ELF-1 (cell line): ENCODE measurements at regions not wholly inside any gene's neighbourhood (a gene's known extent, or its start where the extent isn't known, plus 50 kb on each side); places are given as distances from the start of the nearest gene placed in this dataset.
"Not testable (repeated sequence)": the region's sequence is repeated elsewhere in the genome, so short reads cannot be mapped to it uniquely, and the experiment has no call there.

Source experiments
- DNase-seq: peaks from one replicate; pipeline ENCODE4 v3.0.0-alpha.2; 2016; ENCODE audit warnings: low read depth, low spot score

GRCh38 chr17:30686538-30687479 is 137.7 kb downstream of the CRLF3 start:
- DNase-seq, result not testable (repeated sequence)

DNA sequence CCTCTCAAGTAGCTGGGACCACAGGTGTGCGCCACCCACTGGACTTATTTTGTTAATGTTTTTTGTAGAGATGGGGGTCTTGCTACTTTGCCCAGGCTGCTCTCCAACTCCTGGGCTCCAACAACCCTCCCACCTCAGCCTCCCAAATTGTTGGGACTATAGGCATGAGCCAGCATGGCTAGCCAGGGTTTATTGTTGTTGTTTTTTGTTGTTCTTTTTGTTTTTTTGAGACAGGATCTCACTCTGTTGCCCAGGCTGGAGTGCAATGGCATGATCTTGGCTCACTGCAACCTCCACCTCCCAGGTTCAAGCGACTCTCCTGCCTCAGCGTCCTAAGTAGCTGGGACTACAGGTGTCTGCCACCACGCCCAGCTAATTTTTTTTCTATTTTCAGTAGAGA is 142.2 kb downstream of the CRLF3 start:
- DNase-seq, result not testable (repeated sequence)

DNA sequence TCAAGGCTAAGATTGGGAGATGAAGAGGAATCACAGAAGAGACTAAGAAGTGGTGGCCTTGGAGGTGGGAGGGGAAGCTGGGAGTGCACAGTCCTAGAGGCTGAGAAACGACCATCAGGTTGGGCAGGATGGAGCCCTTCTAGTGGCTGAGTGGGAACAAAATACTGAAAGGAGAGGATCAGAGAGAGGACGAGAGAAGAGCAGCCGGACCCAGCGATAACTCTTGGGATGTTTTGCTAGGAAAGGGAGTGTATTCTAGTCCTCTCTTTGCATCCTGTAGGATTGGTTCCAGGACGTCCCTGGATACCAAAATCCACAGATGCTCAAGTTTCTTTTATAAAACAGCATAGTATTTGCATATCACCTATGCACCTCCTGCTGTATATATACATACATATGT is 143.8 kb downstream of the CRLF3 start:
- not testable (repeated sequence) for DNase-seq

GRCh38 chr17:30677550-30678249 is 146.8 kb downstream of the CRLF3 start:
- no peak for DNase-seq

DNA sequence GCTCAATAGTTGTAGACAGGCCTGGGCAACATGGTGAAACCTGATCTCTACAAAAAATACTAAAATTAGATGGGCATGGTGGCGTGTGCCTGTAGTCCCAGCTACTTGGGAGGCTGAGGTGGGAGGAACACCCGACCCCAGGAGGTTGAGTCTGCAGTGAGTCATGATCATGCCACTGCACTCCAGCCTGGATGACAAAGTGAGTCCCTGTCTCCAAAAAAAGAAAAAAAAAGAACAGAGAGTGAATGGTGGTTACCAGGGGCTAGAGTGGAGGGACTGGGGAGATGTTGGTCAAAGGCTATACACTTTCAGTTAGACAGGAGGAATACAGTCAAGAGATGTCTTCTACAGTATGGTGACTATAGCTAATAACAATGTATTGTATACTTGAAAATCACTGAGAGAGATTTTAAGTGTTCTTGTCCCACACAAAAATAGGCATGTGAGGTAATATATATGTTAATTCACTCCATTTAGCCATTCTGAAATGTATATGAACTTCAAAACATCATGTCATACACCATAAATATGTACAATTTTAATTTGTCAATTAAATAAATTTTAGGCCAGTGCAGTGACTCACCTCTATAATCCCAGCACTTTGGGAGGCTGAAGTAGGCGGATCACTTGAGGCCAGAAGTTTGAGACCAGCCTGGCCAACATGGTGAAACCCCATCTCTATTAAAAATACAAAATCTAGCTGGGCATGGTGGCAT is 148.6 kb downstream of the CRLF3 start:
- not testable (repeated sequence) for DNase-seq

DNA sequence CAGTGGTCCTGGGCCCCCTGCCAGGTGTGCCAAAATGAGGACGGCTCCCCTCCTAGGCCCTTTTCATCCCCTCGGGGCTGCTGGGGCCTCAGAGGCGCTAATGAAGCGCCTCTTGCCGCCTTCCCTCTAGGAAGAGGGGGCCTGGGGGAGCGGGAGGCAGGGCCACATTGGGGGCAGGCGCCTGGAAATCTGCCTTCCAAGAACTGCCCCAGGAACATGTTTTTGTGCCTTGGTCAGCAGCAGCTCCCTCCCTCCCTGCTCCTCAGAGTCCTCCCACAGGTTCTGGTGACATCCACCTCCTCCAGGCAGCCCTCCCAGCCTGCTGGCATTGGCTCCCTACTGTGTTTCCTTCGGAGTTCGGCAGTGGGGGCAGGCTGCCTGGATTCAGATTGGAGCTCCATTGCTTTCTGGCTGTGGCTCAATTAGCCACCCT is 155.3 kb downstream of the CRLF3 start:
- peak; percentile 73 for DNase-seq

DNA sequence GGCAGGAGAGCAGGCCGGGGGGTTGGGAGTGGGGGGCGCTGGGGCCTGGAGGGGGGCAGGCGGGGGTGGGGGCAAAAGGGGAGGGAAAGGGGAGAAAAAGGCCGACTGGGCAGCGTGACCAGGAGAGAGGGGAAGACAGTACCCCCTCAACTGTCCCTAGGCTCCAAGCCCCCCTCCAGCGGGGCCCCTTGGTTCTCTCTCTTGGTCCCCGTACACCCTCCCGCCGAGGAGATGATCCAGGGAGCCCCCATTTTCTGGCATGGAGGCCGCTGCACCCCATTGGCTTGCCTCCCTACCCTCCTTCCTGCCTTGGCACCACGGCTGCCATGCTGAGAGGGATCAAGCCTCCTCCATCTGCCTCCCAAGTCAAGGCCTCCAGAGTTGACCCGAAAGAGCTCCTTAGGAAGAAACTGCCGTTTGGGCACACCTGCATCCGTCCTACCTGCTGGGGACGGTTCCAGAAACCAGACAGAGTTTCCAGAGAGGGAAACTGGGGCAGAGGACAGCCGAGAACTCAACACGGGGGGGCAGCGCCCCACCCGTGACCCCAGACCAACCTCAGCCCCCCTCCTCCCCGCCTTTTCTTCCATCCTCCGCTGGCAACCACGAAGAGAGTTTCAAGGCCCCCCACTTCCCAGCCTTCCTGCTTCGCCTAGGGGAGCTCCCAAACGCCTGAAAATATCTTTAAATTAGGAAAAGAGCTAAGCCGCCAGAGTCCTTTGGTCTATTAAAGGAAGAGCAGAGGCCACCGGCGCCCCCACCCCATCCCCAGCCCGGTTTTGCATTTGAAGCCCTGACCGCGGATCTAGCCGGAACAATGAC is 155.9 kb downstream of the CRLF3 start:
- not testable (repeated sequence) for DNase-seq

DNA sequence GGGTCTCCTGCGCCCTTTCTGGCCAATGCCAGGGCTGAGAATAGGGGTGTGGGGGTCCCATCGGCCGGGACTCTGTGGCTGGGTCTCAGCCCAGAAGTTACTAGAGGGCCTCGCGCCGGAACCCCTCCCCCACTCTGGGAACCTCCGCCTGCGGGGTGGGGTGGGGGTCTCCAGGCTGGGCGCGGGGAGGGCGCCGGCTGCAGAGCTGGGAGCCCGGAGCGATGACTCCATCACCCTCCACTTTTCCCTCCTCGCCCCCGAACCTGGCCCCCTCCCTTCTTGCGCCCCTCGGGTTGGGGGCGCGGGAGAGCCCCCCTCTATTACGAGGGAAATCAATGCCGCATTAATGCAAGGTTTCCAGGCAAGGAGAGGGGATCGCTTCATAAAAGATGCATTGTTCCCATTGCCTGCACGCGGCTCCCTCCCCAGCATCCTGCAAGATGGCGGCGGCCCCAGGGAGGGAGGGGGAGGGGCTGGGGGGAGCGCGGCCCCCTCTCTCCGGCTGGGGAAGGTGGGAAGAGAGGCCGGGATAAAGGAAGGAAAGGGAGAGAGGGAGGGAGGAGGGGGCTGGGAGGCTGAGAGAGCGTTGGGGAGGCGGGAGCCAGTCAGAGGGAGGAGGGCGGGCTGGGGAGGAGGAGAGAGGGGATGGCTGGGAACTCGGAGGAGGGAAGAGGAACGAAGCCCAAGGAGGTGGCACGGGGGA is 156.7 kb downstream of the CRLF3 start:
- peak; percentile 67 for DNase-seq

DNA sequence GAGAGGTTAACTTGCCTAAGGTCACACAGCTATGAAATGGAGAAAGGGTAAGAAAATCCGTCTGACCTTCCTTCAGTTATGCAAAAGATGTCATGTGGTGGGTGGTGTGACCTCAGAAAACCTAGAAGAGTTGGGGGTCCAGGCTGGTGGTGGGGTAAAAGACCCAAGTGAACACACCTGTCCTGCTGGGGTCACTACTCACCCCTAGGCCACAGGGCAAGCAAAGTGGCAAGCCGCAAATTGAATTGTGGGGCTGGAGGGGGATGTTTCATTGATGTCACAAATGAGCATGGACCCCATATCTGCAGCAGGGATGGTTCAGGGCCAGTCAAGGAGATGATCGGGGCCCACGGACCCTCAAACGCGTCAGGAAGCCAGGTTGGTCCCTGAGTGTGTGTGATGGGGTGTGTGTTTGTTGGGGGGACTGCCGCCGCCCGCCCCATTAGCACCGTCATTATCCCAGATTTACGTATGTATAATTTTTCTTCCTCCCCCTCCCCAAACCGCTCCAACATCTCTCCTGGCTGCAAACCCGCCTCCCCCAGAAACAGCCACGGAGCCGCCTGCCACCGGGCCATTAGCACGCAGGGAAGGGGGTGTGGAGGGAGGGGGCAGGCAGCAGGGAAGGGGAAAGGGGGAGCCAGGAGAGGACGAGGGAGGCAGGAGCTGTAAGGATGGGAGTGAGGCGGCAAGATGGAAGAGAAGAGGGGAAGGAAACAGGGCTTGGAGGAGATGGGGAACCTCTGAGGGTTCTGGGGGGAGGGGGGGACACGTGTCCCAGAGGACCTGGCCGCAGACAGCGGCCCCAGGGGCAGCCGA is 157.4 kb downstream of the CRLF3 start:
- not testable (repeated sequence) for DNase-seq

- DNase-seq, result not testable (repeated sequence)
Measured at GRCh38 chr17:30663727-30664455, 160.6 kb downstream of the CRLF3 start.

DNA sequence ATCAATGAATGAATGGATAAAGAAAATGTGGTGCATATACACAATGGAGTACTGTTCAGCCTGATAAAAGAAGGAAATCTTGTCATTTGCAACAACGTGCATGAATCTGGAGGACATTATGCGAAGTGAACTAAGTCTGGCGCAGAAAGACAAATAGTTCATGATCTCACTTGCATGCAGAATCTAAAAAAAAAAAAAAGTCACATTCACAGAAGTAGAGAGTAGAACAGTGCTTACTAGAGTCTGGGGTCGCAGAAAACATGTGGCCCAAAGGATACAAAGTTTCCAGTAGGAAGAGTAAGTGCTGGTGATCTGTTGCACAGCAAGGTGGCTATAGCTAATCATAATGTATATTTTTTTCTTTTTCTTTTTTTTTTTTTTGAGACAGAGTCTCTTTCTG is 167.3 kb downstream of the CRLF3 start:
- DNase-seq, result not testable (repeated sequence)

GRCh38 chr17:30653038-30653437 is 171.5 kb downstream of the CRLF3 start:
- DNase-seq, result not testable (repeated sequence)

DNA sequence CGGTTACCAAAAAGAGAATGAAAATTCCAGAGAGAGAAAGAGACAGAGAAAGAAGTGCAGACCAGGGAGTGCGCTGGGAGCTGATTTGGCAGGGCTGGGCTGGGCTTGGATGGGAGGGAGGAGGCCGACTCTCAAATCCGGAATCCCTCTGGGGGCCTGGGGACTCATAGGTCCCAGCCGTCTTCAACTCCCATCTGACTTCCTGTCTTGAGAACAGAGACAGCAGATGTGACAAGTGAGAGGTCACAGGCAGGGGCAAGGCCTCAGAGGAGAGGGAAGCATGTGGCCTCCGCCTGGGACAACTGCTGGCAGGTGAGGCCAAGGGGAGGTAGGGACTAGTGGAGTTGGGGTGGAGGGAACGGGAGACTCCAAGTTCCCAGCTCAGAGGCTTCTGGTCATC is 172.9 kb downstream of the GOSR1 start:
- DNase-seq, result not testable (repeated sequence)

- DNase-seq, result not testable (repeated sequence)
Measured at GRCh38 chr17:30648015-30648620, 170.9 kb downstream of the GOSR1 start.

DNA sequence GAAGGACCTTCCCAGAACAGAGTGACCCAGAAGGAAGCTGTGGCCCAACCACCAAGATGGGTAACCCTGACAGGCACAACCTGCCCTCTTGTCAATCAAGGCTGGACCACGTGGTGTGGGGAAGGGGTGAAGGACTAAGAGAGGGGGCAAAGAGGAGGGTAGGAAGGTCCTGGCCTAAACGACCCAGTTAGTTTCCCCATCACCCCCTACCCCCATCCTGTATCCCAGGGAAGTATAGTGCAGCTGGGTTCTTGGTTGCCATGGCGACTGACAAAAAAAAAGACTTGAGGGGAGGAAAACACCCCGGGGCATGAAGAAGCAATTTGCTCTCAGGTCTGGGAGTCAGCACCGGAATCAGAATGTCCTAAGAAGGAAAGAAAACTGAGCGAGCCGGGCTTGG is 168.7 kb downstream of the GOSR1 start:
- DNase-seq, result peak; percentile 81

- DNase-seq, result not testable (repeated sequence)
Measured at GRCh38 chr17:30644713-30645112, 167.5 kb downstream of the GOSR1 start.

DNA sequence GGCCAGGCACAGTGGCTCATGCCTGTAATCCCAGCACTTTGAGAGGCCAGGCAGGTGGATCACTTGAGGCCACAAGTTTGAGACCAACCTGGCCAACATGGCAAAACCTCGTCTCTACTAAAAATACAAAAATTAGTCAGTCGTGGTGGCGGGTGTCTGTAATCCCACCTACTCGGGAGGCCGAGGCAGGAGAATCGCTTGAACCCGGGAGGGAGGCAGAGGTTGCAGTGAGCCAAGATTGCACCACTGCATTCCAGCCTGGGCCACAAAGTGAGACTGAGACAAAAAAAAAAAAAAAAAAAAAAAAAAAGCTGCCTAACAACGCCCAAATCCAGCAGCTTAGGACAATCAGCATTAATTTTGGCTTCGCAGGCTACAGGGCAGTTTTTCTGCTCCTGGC is 167.1 kb downstream of the GOSR1 start:
- peak; percentile 15 for DNase-seq

DNA sequence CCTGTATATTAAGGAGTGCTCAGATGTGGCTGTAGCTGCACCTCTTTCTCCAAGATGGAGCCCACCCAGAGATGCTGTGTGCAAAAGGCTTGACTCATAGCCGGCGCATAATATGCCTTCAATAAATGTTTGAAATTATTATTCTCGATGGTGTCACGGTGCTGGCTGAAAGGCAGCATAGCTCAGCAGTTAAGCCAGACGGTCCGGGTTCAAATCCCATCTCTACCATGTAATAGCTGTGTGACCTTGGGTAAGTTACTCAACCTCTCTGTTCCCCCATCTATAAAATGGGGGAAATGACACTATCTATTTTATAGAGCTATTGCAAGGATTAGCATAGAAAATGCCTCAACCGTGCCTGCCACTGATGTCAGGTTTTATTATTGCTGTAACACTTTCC is 164.2 kb downstream of the GOSR1 start:
- DNase-seq, result not testable (repeated sequence)
